ENCODE measurements at regions not wholly inside any gene's neighbourhood (a gene's known extent, or its start where the extent isn't known, plus 50 kb on each side); places are given as distances from the start of the nearest gene placed in this dataset.

- TF ChIP-seq CTCF (IDR thresholded peaks at IDR 0.05; ENCODE audit: insufficient read depth, low read depth, low read length) (no peak), EZH2 (IDR thresholded peaks at IDR 0.05; ENCODE audit: insufficient read depth, low read length) (no peak)
Measured at GRCh38 chr7:96521068-96521894, 188.4 kb downstream of the SEM1 start.

Measured in astrocyte (in vitro differentiated cells and primary cell).